ENCODE measurements at regions not wholly inside any gene's neighbourhood (a gene's known extent, or its start where the extent isn't known, plus 50 kb on each side); places are given as distances from the start of the nearest gene placed in this dataset.
A peak's percentile ranks its signal among the peaks of the same experiment; 100 is the strongest.

DNA sequence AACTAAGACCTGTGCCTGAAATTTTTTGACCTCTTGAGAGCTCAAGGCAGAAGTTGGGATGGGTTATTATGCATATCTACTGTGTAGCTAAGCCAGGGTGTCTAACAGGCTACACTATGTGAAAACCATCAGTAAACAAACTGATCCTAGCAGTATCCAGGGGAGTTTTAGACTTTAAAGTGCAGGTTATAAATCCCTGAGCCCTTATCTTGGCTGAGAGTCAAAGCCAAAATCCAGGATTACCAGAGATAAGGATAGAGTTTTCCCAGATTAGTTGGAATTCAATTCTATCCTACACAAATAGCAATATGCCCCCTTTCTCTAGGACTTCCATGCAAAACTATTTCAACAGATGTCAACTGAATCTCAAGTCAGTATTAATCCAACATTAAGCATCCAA is 1229.7 kb downstream of the GRIK2 start:
- H3K27me3 ChIP-seq (ENCODE audit: control insufficient read depth in 2 of 2, insufficient read depth in 1 of 2, low read length in 1 of 2) = no peaks in the 10 kb centered on the region
- DNase-seq (ENCODE audit: low read depth in 6 of 9, low spot score in 9 of 9) = no peak

DNA sequence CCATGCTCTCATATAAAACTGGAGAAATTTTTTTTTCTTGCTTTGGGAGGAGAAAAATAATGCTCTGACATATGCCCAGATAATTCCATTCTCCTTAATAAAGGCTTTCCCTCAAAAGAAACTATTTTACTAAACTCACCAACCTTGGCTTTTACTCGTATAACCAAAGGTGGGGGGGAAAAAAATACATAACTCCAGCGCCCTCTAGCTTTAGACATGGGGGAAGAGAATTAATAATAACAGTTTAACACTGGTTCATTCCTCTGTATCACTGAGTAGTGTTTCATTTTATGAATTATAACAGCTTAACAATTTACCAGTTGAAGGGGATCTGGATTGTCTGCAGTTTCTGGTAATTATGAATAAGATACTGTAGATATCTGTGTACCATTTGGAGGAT is 1226.1 kb downstream of the GRIK2 start:
- Histone ChIP-seq H3K36me3 (ENCODE audit: control insufficient read depth in 2 of 2, insufficient read depth in 2 of 2, low read length in 1 of 2) (no peaks in the 10 kb centered on the region), H3K4me3 (ENCODE audit: low read length in 2 of 2) (no peak overlapping the region), H3K9me3 (ENCODE audit: control insufficient read depth in 2 of 2, insufficient read depth in 1 of 2, low read length in 1 of 2) (no peaks in the 10 kb centered on the region), H3K4me1 (ENCODE audit: control insufficient read depth in 2 of 2, insufficient read depth in 2 of 2, low read length in 2 of 2) (no peaks in the 10 kb centered on the region), H3K27me3 (ENCODE audit: control insufficient read depth in 2 of 2, insufficient read depth in 1 of 2, low read length in 1 of 2) (no peaks in the 10 kb centered on the region), H3K27ac (ENCODE audit: low read depth in 1 of 2, low read length in 1 of 2) (no peak overlapping the region)
- 2% methylated on average over 2 of the region's 2 CpGs for WGBS
- peak in 1 of 9 donors; percentile 1 for DNase-seq (ENCODE audit: low read depth in 6 of 9, low spot score in 9 of 9)

More for the DNA sequence above, 1229.7 kb downstream of the GRIK2 start:
- H3K27ac ChIP-seq (ENCODE audit: low read depth in 1 of 2, low read length in 1 of 2) = no peak overlapping the region
- H3K36me3 ChIP-seq (ENCODE audit: control insufficient read depth in 2 of 2, insufficient read depth in 2 of 2, low read length in 1 of 2) = no peaks in the 10 kb centered on the region
- no peaks in the 10 kb centered on the region for H3K9me3 ChIP-seq (ENCODE audit: control insufficient read depth in 2 of 2, insufficient read depth in 1 of 2, low read length in 1 of 2)
- H3K4me1 ChIP-seq (ENCODE audit: control insufficient read depth in 2 of 2, insufficient read depth in 2 of 2, low read length in 2 of 2) = no peaks in the 10 kb centered on the region
- H3K4me3 ChIP-seq (ENCODE audit: low read length in 2 of 2) = no peak overlapping the region

DNA sequence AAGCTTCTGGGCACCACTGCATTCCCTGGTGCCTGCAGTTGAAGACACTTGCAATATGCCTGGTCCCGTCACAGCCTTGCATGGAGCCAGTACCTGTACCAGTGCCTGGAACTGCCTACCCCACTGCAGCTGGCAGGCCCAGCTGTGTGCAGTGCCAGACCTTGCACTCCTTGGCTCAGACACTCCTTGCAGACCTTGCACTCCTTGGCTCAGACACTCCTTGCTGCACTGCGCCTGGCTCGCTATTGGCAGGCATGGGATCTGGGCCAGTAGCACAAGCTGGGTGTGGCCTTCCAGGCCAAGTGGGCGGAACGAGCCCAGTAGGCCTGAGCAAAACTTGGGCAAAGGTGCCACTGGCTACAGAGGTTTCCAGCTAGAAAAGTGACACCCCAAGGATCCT is 1189.1 kb downstream of the GRIK2 start:
- no peaks in the 10 kb centered on the region for H3K4me1 ChIP-seq (ENCODE audit: control insufficient read depth in 2 of 2, insufficient read depth in 2 of 2, low read length in 2 of 2)
- no peak for DNase-seq (ENCODE audit: low read depth in 6 of 9, low spot score in 9 of 9)
- 88% methylated on average over 5 of the region's 5 CpGs for WGBS
- peaks cover 0 to 17% of the 10 kb centered on the region in 2 donors for H3K9me3 ChIP-seq (ENCODE audit: control insufficient read depth in 2 of 2, insufficient read depth in 1 of 2, low read length in 1 of 2)
- no peaks in the 10 kb centered on the region for H3K36me3 ChIP-seq (ENCODE audit: control insufficient read depth in 2 of 2, insufficient read depth in 2 of 2, low read length in 1 of 2)
- H3K27ac ChIP-seq (ENCODE audit: low read depth in 1 of 2, low read length in 1 of 2) = no peak overlapping the region
- H3K27me3 ChIP-seq (ENCODE audit: control insufficient read depth in 2 of 2, insufficient read depth in 1 of 2, low read length in 1 of 2) = no peaks in the 10 kb centered on the region
- H3K4me3 ChIP-seq (ENCODE audit: low read length in 2 of 2) = no peak overlapping the region

DNA sequence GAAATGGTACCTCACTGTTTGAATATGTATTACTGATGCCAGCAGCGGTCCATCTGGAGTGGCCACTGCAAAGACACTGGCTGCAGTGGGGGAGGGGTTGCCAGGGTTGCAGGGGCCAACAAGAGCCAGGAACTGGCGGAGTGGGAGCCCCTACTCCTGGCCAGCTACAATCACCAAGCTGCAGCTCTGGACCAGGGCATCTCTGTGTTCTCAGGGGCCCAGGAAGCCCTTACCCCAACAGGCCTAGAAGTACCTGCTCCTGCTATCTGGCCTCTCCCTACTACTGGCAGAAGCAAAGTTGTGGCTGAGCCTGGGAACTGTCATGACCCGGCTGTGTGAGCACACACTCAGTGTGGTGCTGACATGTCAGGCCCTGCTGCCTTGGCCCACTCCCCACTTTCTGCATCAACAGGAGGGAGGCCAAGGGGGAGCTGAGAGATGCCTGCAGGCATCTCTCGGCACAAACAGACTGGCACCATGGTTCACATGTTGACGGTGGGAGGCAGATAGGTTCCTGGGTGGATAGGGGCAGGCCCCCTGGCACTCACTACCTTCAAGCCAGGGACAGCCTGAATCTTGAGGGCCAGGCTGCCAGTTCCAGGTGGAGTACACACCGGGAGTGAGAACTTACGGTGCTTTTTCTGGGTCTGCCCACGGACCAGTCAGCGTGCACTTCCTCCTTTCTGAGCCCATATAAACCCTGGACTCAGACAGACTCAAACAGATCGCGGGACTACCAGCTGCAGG is 1188.0 kb downstream of the GRIK2 start:
- Histone ChIP-seq H3K9me3 (ENCODE audit: control insufficient read depth in 2 of 2, insufficient read depth in 1 of 2, low read length in 1 of 2) (peaks cover 0 to 17% of the 10 kb centered on the region in 2 donors), H3K4me3 (ENCODE audit: low read length in 2 of 2) (no peak overlapping the region), H3K27me3 (ENCODE audit: control insufficient read depth in 2 of 2, insufficient read depth in 1 of 2, low read length in 1 of 2) (no peaks in the 10 kb centered on the region), H3K27ac (ENCODE audit: low read depth in 1 of 2, low read length in 1 of 2) (no peak overlapping the region), H3K36me3 (ENCODE audit: control insufficient read depth in 2 of 2, insufficient read depth in 2 of 2, low read length in 1 of 2) (no peaks in the 10 kb centered on the region), H3K4me1 (ENCODE audit: control insufficient read depth in 2 of 2, insufficient read depth in 2 of 2, low read length in 2 of 2) (no peaks in the 10 kb centered on the region)
- no peak for DNase-seq (ENCODE audit: low read depth in 6 of 9, low spot score in 9 of 9)
- 91% methylated on average over 11 of the region's 11 CpGs for WGBS

DNA sequence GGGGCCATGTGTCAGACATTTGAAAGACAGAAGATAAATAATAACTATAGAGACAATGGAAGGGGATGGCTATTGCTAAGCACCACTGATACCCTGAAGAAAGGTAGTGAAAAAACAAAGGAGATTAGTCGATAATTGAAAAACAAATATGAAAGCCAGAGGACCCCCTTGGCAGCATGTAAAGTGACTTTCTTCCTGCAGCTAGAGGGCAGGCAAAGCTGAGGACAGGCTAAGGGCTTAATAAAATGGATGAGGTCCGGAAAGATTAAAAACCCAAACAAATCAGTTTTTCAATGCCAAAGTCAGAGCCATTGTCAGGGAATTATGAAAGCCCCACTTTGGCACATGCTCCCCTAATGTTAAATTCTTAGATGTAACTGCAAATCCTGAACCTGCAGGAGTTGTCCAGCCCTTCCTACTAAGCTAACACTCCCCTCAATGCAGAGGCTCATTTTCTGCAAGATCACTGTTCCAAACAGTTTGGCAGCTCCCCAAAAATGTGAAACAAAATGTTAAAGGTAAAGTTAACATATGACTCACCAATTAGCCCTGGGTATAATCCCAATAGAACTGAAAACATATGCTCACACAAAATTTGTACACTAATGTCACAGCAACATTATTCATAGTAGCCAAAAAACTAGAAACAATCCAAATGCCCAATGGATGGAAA is 1177.9 kb downstream of the GRIK2 start:
- WGBS = 83% methylated on average over 2 of the region's 2 CpGs
- no peak for DNase-seq (ENCODE audit: low read depth in 6 of 9, low spot score in 9 of 9)
- no peaks in the 10 kb centered on the region for H3K4me1 ChIP-seq (ENCODE audit: control insufficient read depth in 2 of 2, insufficient read depth in 2 of 2, low read length in 2 of 2)

DNA sequence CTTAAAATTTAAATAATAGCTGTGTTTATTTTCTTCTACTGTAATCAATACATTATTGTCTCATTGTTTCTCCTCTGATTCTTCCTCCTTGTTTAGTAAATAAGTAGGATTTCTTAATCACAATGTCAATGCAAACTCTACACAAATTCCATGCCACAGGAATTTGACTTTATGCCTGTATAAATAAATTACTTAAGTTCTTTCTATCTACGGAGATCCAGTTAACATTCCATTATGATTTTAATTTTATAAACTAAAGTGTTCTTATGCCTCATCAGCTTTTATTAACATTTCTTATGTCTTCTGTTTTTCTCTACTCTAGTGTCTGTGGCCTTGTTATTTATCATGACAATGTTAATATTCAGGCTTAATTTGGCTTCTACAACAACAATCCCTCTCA is 1169.2 kb downstream of the GRIK2 start:
- H3K27ac ChIP-seq (ENCODE audit: low read depth in 1 of 2, low read length in 1 of 2) = no peak overlapping the region
- DNase-seq (ENCODE audit: low read depth in 6 of 9, low spot score in 9 of 9) = no peak
- H3K4me3 ChIP-seq (ENCODE audit: low read length in 2 of 2) = no peak overlapping the region
- H3K4me1 ChIP-seq (ENCODE audit: control insufficient read depth in 2 of 2, insufficient read depth in 2 of 2, low read length in 2 of 2) = no peaks in the 10 kb centered on the region
- no peaks in the 10 kb centered on the region for H3K9me3 ChIP-seq (ENCODE audit: control insufficient read depth in 2 of 2, insufficient read depth in 1 of 2, low read length in 1 of 2)
- WGBS = 73% methylated on average over 1 of the region's 1 CpG
- H3K27me3 ChIP-seq (ENCODE audit: control insufficient read depth in 2 of 2, insufficient read depth in 1 of 2, low read length in 1 of 2) = no peaks in the 10 kb centered on the region
- H3K36me3 ChIP-seq (ENCODE audit: control insufficient read depth in 2 of 2, insufficient read depth in 2 of 2, low read length in 1 of 2) = no peaks in the 10 kb centered on the region

More for the DNA sequence above, 1177.9 kb downstream of the GRIK2 start:
- Histone ChIP-seq H3K36me3 (ENCODE audit: control insufficient read depth in 2 of 2, insufficient read depth in 2 of 2, low read length in 1 of 2) (no peaks in the 10 kb centered on the region), H3K4me3 (ENCODE audit: low read length in 2 of 2) (no peak overlapping the region), H3K27me3 (ENCODE audit: control insufficient read depth in 2 of 2, insufficient read depth in 1 of 2, low read length in 1 of 2) (no peaks in the 10 kb centered on the region), H3K27ac (ENCODE audit: low read depth in 1 of 2, low read length in 1 of 2) (no peak overlapping the region), H3K9me3 (ENCODE audit: control insufficient read depth in 2 of 2, insufficient read depth in 1 of 2, low read length in 1 of 2) (no peaks in the 10 kb centered on the region)

DNA sequence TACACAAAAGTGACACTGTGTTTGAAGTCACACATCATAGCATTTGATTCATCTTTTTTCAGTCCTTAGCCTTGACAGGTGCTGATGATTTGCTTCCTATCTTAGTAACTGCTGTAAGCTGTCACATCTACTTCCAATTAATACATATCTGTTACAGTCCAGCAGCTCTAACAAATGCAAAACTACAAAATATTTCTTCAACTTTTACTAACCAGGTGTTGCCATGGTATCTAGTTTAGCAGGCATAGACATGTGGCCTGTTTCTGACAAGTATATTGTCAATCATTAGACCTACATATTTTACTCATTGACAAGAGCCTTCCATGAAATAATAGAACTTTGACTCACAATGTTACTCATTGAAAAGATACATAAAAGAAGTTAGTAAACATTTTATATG is 1159.7 kb downstream of the GRIK2 start:
- no peak overlapping the region for H3K4me3 ChIP-seq (ENCODE audit: low read length in 2 of 2)
- no peaks in the 10 kb centered on the region for H3K9me3 ChIP-seq (ENCODE audit: control insufficient read depth in 2 of 2, insufficient read depth in 1 of 2, low read length in 1 of 2)
- no peak for DNase-seq (ENCODE audit: low read depth in 6 of 9, low spot score in 9 of 9)
- H3K27ac ChIP-seq (ENCODE audit: low read depth in 1 of 2, low read length in 1 of 2) = no peak overlapping the region
- H3K4me1 ChIP-seq (ENCODE audit: control insufficient read depth in 2 of 2, insufficient read depth in 2 of 2, low read length in 2 of 2) = no peaks in the 10 kb centered on the region
- no peaks in the 10 kb centered on the region for H3K27me3 ChIP-seq (ENCODE audit: control insufficient read depth in 2 of 2, insufficient read depth in 1 of 2, low read length in 1 of 2)
- H3K36me3 ChIP-seq (ENCODE audit: control insufficient read depth in 2 of 2, insufficient read depth in 2 of 2, low read length in 1 of 2) = no peaks in the 10 kb centered on the region

DNA sequence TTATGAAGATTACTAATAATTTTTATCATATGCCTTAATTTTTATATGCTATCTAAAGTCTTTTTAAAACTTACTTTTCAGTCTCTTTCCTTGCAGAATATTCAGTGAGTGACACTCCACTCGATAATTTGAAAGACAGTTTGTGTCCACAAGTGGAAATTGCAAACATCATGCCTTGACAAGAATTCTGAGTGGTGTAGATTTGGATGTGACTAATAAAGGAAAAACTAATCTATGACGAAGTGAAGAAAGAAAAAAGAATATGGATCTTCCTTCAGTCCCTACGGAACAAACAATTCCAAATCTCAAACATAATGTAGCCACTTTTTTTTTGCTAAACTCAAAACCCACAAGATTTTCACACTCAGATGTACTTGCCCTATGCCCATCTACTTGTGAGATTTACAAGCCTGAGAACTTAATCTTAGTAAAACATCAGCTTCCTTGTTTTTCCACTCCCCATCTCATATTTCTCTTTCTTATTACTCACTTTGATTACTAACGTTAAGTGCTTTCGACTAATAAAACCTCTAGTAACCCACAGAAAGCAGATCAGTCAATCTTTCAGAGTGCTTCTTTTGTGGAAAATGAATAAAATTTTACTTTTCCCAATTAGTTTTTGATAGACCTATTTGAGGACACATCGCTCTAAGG is 1155.8 kb downstream of the GRIK2 start:
- no peak overlapping the region for H3K4me3 ChIP-seq (ENCODE audit: low read length in 2 of 2)
- H3K4me1 ChIP-seq (ENCODE audit: control insufficient read depth in 2 of 2, insufficient read depth in 2 of 2, low read length in 2 of 2) = no peaks in the 10 kb centered on the region
- no peaks in the 10 kb centered on the region for H3K36me3 ChIP-seq (ENCODE audit: control insufficient read depth in 2 of 2, insufficient read depth in 2 of 2, low read length in 1 of 2)
- H3K9me3 ChIP-seq (ENCODE audit: control insufficient read depth in 2 of 2, insufficient read depth in 1 of 2, low read length in 1 of 2) = no peaks in the 10 kb centered on the region
- WGBS = 72% methylated on average over 6 of the region's 6 CpGs
- no peaks in the 10 kb centered on the region for H3K27me3 ChIP-seq (ENCODE audit: control insufficient read depth in 2 of 2, insufficient read depth in 1 of 2, low read length in 1 of 2)
- no peak overlapping the region for H3K27ac ChIP-seq (ENCODE audit: low read depth in 1 of 2, low read length in 1 of 2)
- no peak for DNase-seq (ENCODE audit: low read depth in 6 of 9, low spot score in 9 of 9)

DNA sequence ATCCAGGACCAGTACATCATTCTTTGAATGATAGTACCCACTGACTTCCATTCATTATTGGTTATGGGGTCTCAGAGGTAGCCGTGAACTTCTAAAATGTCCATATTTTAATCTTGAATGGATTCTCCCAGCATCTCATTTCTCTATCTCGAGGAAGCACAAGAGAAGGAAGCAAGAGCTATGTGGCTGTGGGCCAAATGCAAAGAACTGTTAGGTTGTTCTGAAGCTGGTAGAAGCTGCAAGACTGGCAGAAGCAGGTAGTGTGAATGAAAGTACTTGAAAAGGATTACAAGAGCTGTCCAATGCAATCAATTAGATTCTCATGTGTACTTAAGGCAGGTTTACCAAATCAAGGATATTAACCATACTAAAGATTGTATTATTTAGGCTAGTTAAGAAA is 1131.8 kb downstream of the GRIK2 start:
- no peaks in the 10 kb centered on the region for H3K27me3 ChIP-seq (ENCODE audit: control insufficient read depth in 2 of 2, insufficient read depth in 1 of 2, low read length in 1 of 2)
- no peaks in the 10 kb centered on the region for H3K4me1 ChIP-seq (ENCODE audit: control insufficient read depth in 2 of 2, insufficient read depth in 2 of 2, low read length in 2 of 2)
- 81% methylated on average over 2 of the region's 2 CpGs for WGBS
- no peaks in the 10 kb centered on the region for H3K36me3 ChIP-seq (ENCODE audit: control insufficient read depth in 2 of 2, insufficient read depth in 2 of 2, low read length in 1 of 2)
- H3K4me3 ChIP-seq (ENCODE audit: low read length in 2 of 2) = no peak overlapping the region
- no peak overlapping the region for H3K27ac ChIP-seq (ENCODE audit: low read depth in 1 of 2, low read length in 1 of 2)
- H3K9me3 ChIP-seq (ENCODE audit: control insufficient read depth in 2 of 2, insufficient read depth in 1 of 2, low read length in 1 of 2) = no peaks in the 10 kb centered on the region
- DNase-seq (ENCODE audit: low read depth in 6 of 9, low spot score in 9 of 9) = no peak
